Left hindlimb (tissue), 1 donor: ENCODE measurements at regions not wholly inside any gene's neighbourhood (a gene's known extent, or its start where the extent isn't known, plus 50 kb on each side); places are given as distances from the start of the nearest gene placed in this dataset.
"Not testable (repeated sequence)": the region's sequence is repeated elsewhere in the genome, so short reads cannot be mapped to it uniquely, and the experiment has no call there.

Experiments used
- DNase-seq: peaks from one replicate; pipeline ENCODE4 v3.0.0-alpha.2; 2018

- DNase-seq = no peak
Measured at GRCh38 chr3:104066658-104067057, 1300.1 kb upstream of the ALCAM start.

GRCh38 chr3:104069114-104069513 is 1297.6 kb upstream of the ALCAM start:
- no peak for DNase-seq

GRCh38 chr3:104070906-104071305 is 1295.8 kb upstream of the ALCAM start:
- DNase-seq = no peak

- DNase-seq = no peak
Measured at GRCh38 chr3:104080088-104080626, 1286.6 kb upstream of the ALCAM start.

- DNase-seq = no peak
Measured at GRCh38 chr3:104088738-104089137, 1278.0 kb upstream of the ALCAM start.

GRCh38 chr3:104089987-104090386 is 1276.7 kb upstream of the ALCAM start:
- DNase-seq = not testable (repeated sequence)

- DNase-seq = no peak
Measured at GRCh38 chr3:104101736-104102135, 1265.0 kb upstream of the ALCAM start.

GRCh38 chr3:104102386-104102785 is 1264.3 kb upstream of the ALCAM start:
- DNase-seq = peak; percentile 43

GRCh38 chr3:104106276-104106675 is 1260.4 kb upstream of the ALCAM start:
- no peak for DNase-seq

- DNase-seq = no peak
Measured at GRCh38 chr3:104108522-104108921, 1258.2 kb upstream of the ALCAM start.

GRCh38 chr3:104126463-104126862 is 1240.2 kb upstream of the ALCAM start:
- no peak for DNase-seq

- DNase-seq = no peak
Measured at GRCh38 chr3:104126864-104127553, 1239.7 kb upstream of the ALCAM start.

GRCh38 chr3:104127830-104128229 is 1238.9 kb upstream of the ALCAM start:
- no peak for DNase-seq

GRCh38 chr3:104132566-104133403 is 1233.9 kb upstream of the ALCAM start:
- DNase-seq = no peak

- DNase-seq = peak; percentile 24
Measured at GRCh38 chr3:104133630-104134029, 1233.1 kb upstream of the ALCAM start.

- DNase-seq = no peak
Measured at GRCh38 chr3:104137116-104137515, 1229.6 kb upstream of the ALCAM start.

GRCh38 chr3:104145164-104145563 is 1221.5 kb upstream of the ALCAM start:
- DNase-seq = no peak

- DNase-seq = no peak
Measured at GRCh38 chr3:104149154-104149553, 1217.6 kb upstream of the ALCAM start.

GRCh38 chr3:104150724-104151123 is 1216.0 kb upstream of the ALCAM start:
- no peak for DNase-seq

- DNase-seq = no peak
Measured at GRCh38 chr3:104154896-104155295, 1211.8 kb upstream of the ALCAM start.

GRCh38 chr3:104165866-104166265 is 1200.8 kb upstream of the ALCAM start:
- DNase-seq = no peak

- no peak for DNase-seq
Measured at GRCh38 chr3:104168386-104168785, 1198.3 kb upstream of the ALCAM start.

- DNase-seq = no peak
Measured at GRCh38 chr3:104175696-104176095, 1191.0 kb upstream of the ALCAM start.

- DNase-seq = no peak
Measured at GRCh38 chr3:104176706-104177105, 1190.0 kb upstream of the ALCAM start.
